DMS 273 (cell line): ENCODE measurements at regions not wholly inside any gene's neighbourhood (a gene's known extent, or its start where the extent isn't known, plus 50 kb on each side); places are given as distances from the start of the nearest gene placed in this dataset.

Experiments used
- DNase-seq: peaks from one replicate; lab custom pipeline; 2025; ENCODE audit not compliant: unreplicated experiment; lab: John Stamatoyannopoulos, UW

DNA sequence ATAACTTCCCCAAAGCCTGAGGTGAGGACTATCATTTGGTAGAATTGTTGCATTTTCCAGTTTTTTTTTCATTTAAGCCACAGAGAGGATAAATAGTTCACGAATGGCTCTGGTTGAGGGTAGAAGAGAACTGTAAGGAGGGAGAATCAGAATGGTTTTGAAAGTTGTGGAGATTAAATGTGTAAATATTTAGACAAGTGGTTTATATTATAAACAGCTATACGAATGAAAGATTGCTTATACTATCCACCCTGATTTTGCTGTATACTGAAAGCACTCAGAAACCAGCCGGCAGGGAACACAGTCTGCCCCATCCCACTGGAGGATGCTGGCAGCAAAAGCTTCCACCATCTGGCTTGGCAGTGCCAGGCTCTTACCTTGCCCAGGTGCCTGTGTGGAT is 341.1 kb downstream of the RAPGEF2 start:
- no peak for DNase-seq

DNA sequence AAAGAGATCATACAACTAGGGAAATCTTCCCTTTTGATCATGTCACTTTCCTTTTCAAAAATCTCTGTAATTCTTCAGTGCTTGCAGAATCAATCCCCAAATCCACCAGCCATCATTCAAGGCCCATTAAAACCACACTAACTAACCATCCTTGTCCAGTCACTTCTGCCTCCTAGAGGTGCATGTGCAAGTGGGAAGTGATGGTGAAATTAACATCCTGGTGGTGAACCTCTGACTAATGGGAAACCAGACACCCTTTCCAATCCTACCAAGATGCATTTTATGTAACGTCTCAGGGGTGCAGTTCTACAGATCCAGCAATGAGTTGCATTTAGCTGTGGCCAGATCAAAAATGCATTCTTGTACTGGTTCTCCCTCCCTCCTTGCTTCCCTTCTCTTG is 341.8 kb downstream of the RAPGEF2 start:
- no peak for DNase-seq

DNA sequence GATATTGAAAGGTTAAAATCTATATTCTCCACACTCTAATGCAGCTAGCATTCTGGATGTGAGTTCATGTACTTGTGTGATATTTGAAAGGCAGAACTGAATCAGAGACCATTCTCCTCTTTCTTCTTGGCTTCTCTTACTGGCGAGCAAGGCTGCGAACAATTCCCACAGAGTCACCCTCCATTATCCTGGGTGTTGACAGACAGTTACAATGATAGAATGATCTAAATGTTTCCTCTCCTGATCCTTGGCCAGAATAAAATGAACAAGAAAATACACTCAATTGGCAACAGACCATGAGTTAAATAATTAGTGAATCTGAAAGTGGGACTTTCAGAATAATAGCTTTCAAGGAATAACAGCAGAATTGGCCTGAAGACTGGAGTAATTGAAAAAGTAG is 342.8 kb downstream of the RAPGEF2 start:
- DNase-seq: no peak

DNA sequence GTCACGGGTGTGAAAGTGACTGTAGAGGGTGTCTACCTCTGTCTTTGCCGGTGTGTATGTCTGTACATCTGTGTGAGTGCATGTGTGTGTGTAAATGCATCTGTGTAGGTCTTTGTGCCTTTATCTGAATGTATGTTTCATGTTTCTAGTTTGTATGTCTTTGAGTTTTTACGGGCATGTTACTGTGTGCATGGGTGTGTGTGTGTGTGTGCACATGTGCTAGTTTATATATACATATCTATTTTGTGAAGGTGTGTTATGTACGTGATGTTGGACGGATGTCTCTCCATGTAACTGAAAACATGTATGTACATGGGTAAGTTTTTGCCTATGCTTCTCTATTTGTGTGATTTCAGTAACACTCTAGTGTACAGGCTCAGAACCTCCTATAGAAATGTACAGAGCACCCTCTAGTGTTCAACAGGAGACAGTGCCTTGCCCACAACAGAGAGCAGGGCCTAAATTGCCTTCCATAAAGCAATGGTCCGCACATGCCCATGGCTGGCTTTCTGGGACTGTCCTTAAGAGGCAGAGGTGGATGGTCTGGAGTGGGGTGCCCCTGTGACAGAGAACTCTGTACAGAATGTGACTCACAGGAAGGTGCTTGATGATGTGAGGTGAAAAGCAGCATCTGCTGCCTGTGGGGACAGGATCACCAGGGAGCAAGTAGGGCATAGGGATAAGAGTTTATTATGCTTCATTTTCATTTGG is 343.5 kb downstream of the RAPGEF2 start:
- DNase-seq: peak; percentile 76

- no peak for DNase-seq
These were observed 344.4 kb downstream of the RAPGEF2 start for GRCh38 chr4:159447296-159447695.

DNA sequence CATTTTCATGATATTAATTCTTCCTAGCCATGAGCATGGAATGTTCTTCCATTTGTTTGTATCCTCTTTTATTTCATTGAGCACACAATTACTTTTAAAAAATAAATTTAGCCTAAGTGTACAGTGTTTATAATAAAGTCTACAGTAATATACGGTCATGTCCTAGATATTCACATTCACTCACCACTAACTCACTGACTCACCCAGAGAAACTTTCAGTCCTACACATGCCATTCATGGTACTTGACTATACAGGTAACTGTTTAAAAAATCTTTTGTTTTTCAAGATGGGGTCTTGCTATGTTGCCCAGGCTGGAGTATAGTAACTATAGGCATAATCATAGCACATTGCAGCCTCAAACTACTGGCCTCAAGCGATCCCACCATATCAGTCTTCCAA is 348.1 kb downstream of the RAPGEF2 start:
- no peak for DNase-seq

- DNase-seq: peak; percentile 68
These were observed 352.9 kb downstream of the RAPGEF2 start for GRCh38 chr4:159455675-159456237.

GRCh38 chr4:159460371-159460770 is 357.5 kb downstream of the RAPGEF2 start:
- DNase-seq: no peak

- DNase-seq: no peak
These were observed 360.4 kb downstream of the RAPGEF2 start for GRCh38 chr4:159463235-159463634.

- peak; percentile 6 for DNase-seq
These were observed 361.4 kb downstream of the RAPGEF2 start for GRCh38 chr4:159464302-159464701.

- DNase-seq: no peak
These were observed 374.0 kb downstream of the RAPGEF2 start for GRCh38 chr4:159476886-159477285.

DNA sequence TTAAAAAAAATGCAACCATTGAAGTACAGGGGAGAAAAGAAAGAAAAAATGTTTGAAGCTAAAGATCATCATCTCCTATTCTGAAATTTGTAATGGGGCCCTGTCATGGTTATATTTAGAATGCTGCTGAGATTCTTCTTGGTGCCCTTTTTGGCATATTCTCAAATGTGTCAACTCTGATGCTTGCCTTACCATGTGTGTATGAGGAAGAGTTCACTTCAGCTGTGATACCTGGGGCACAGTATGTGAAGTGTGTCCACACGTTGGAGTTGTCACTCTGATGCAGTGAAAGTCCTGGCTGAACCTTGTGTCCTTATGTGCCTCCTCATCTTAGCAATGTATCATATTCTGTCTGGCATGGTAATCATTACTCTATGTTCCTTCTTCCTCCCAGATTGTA is 377.9 kb downstream of the RAPGEF2 start:
- DNase-seq: no peak

GRCh38 chr4:159481936-159482335 is 379.1 kb downstream of the RAPGEF2 start:
- DNase-seq: no peak

GRCh38 chr4:159483110-159483781 is 380.4 kb downstream of the RAPGEF2 start:
- DNase-seq: no peak

DNA sequence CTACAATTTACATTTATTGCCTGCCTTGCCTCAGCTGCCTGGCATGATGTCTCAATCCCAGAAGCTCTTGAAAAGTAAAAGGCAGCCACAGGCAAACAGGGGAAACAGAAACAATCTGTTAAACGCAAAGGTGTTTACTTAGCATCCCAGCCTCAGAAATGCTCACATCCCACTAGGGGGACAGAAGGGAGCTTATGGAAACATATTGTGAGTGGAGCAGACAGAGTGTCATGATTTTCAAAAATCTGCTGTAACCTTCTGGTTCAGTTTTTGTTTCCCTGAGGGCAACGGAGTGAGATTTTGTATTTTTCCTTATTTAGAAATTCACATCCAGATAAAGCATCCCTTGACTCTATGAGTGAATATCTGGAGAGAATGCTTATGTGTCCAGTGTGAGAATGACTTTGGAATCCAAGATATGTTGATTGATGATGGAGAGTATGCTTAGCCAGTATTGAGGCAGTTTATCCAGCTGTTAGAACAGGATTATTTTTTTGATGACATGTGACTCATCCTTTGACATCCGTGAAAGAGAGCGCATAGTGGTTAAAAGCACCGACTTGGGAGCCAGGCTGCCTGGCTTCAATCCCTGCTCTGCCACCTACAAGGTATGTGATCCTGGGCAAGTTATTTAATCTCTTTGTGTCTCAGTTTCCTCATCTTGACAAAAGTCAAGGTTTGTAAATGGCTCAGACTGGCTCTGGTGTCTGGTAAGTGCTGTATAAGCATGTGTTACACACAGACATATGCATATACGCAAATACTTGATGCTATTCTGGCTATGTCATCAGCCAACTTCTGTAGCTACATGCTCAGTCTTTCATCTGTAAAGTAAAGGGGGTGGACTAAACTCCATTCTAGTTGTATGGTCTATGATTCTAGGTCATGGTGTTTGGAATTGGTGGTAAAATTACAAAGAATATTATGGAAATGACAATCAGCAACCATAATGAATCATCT is 381.2 kb downstream of the RAPGEF2 start:
- DNase-seq: peak; percentile 18

DNA sequence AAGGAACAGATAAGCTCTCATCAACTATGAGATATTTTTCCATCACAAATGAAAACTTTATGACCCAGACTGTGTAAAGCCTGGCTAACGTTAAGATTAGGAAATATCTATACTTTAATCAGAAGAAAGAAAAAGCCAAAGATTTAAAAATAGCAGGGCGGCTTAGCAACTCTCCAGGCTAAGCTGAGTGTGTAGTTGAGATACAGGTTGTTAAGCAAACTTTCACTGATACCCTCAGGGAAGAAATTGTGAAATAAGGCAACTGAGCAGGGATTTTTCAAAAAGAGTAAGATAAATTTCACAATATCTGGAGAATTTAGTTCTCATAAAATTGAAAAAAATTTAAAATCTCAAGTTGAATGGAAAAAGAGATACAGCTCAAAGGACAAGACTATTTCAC is 382.0 kb downstream of the RAPGEF2 start:
- DNase-seq: no peak

- DNase-seq: peak; percentile 81
These were observed 384.4 kb downstream of the RAPGEF2 start for GRCh38 chr4:159487284-159487747.

- no peak for DNase-seq
These were observed 386.8 kb downstream of the RAPGEF2 start for GRCh38 chr4:159489646-159490045.

DNA sequence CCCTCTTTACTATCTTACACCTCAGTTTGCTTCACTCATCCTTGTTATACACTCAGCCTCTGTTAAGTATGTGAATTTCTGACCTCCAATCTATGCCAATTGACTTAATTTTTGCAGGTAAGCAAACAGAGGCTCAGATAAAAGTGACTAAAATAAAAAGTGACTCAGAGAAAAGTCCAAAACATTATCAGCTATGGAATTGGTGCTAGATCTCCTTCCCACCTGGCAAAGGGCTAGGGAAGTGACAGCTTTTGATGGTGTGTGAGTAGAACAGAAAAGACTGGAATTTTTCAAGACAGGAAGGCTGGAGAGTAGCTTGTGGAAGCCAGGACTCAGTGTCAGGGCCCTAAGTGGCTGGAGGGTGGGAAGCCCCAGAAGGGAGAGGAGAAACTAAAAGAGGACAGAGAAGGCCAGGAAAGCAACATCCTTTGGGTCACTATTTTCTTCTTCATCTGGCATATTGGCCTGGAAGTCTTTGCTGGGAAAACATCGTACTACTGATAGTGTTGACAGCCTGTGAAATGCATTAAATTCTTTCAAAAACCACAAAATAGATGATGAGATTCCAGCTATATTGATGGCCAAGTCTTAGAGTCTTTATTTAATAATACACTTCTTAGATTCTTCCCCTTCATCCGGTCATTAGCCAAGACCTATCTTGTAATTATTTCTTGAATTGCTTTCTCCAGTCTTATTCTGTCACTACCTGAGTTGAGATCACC is 392.8 kb downstream of the RAPGEF2 start:
- DNase-seq: no peak

DNA sequence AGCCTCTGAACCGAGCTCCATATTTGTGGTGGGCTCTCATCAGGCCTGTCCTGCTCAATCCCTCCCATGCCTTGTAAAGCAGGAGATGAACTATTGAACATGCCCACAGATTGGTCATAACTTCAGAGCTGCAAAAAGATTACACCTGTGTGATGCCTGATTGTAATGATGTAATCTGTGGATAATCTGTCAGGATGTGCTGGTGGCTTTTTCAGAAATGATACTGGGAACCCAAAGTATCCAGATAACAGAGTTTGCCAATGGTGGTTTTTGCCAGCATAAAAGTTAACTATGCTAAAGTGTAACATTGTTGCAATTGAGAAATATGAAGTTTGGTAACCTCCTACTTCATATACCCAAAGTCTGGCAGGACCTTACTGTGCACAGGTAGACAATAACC is 393.4 kb downstream of the RAPGEF2 start:
- DNase-seq: no peak

DNA sequence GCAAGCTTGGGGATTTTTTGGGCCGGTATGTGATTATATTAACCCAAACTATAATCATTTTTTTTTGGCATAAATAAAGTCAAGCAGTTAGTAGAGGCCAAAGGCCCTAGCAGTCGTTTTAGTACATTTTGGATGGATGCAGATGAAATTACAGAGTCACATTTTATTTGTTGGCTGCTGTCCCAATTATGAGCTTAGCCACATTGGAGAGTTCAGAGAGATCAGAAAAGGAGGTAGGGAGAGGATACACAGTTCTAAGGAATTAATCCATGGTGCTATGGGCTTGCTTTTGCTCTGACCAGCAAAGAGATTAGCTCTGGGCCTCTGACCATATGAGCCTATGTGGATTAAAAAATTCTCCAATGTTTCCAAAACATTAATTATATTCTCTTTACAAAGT is 395.1 kb downstream of the RAPGEF2 start:
- peak; percentile 47 for DNase-seq
